Superior temporal gyrus (tissue), 1 donor: ENCODE measurements at regions not wholly inside any gene's neighbourhood (a gene's known extent, or its start where the extent isn't known, plus 50 kb on each side); places are given as distances from the start of the nearest gene placed in this dataset.
A peak's percentile ranks its signal among the peaks of the same experiment; 100 is the strongest.

Experiments
- DNase-seq: peaks from one replicate; pipeline ENCODE4 v3.0.0-alpha.2; 2016; ENCODE audit errors: extremely low spot score

GRCh38 chr10:116792817-116793216 lies 50.5 kb upstream of the HSPA12A start:
- no peak for DNase-seq

- no peak for DNase-seq
Observed at GRCh38 chr10:116796469-116796868, 52.8 kb upstream of the ENO4 start.

- DNase-seq = peak; percentile 94
Observed at GRCh38 chr10:116796910-116797513, 52.3 kb upstream of the ENO4 start.

- DNase-seq = no peak
Observed at GRCh38 chr10:116798859-116799258, 50.4 kb upstream of the ENO4 start.
